ENCODE measurements at regions not wholly inside any gene's neighbourhood (a gene's known extent, or its start where the extent isn't known, plus 50 kb on each side); places are given as distances from the start of the nearest gene placed in this dataset.

DNA sequence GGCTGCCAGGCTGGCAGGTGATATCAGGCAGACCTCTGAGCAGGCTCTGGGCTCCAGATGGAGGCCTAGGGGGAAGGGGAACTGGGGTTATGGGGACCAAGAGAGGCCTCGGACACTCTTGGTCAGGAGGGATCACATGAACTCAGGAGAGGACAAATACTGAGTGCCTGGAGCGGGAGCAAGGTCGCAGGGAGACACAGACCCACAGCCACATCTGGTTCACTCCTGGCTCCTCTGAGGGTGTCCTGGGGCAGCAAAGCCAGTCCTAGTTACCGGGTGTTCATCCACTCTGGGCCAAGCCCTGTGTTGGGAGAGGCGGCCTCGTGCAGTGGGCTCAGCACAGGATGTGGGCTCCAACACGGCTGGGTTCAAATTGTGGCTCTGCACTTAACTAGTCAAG is 239.0 kb downstream of the PTPRU start:
- Histone ChIP-seq H3K27me3 (replicated peaks in 1 of 7) (peaks cover 0 to 69% (median 18%) of the 10 kb centered on the region in 7 donors), H3K9me3 (peaks cover 0 to 5% (median 0%) of the 10 kb centered on the region in 8 donors), H3K27ac (no peak overlapping the region), H3K4me1 (no peaks in the 10 kb centered on the region), H3K36me3 (no peaks in the 10 kb centered on the region), H3K4me3 (no peak overlapping the region)
- DNase-seq = peak; percentile 59
- intact Hi-C loops (cut with DNase I; ENCODE audit: low total_unique reads) = no loop called here
- WGBS, 5 donors = 73 to 82% (median 74%) methylated on average over 7 of the region's 7 CpGs
- TF ChIP-seq POLR2AphosphoS5 (IDR thresholded peaks at IDR 0.05) (no peak), POLR2A (IDR thresholded peaks at IDR 0.05) (no peak)
- TF ChIP-seq, protein P1, sequence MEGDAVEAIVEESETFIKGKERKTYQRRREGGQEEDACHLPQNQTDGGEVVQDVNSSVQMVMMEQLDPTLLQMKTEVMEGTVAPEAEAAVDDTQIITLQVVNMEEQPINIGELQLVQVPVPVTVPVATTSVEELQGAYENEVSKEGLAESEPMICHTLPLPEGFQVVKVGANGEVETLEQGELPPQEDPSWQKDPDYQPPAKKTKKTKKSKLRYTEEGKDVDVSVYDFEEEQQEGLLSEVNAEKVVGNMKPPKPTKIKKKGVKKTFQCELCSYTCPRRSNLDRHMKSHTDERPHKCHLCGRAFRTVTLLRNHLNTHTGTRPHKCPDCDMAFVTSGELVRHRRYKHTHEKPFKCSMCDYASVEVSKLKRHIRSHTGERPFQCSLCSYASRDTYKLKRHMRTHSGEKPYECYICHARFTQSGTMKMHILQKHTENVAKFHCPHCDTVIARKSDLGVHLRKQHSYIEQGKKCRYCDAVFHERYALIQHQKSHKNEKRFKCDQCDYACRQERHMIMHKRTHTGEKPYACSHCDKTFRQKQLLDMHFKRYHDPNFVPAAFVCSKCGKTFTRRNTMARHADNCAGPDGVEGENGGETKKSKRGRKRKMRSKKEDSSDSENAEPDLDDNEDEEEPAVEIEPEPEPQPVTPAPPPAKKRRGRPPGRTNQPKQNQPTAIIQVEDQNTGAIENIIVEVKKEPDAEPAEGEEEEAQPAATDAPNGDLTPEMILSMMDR (IDR thresholded peaks at IDR 0.05 in 8 of 11, conservative IDR thresholded peaks at IDR 0.05 in 3 of 11) = no peak

DNA sequence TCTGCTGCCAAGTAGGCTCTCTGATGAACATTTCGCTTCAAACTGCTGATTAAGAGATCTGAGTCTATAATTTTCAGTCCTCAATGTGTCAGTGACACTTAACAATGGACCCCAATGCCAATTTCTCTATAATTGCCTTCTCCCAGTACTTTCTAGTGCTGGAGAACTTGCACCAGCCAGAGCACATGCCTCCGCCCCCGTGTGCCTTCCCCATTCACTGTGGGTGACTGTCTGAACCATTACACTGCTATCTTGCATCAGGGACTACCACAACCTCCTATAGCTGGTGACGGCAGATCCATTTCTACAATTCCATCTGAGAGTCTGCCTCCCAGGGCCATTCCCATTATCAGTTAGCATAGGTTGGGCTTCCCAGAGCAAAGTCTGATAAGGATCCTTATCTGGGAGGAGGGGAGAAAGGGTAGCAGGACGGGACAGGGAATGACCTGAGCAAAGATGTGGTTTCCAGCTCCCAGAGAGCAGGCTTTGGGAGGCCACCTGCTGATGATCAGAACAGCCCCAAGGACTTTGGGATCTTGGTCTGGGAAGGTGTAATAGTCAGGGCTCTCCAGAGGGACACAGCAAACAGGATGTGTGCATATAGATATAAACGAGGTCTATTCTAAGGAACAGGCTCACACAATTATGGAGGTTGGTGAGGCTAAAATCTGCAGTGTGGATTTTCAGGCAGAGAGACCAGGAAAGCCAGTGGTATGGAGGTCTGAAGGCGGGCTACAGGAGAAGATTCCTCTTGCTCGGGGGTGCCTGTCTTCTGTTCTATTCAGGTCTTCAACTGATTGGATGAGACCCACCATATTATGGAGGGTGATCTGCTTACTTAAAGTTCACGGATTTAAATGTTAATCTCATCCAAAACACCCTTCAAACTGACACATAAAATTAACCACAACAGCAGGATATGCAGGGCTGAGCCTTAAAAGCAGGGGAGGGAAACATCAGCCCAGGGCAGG is 238.2 kb downstream of the PTPRU start:
- Histone ChIP-seq H3K9me3 (no peaks in the 10 kb centered on the region), H3K4me1 (no peaks in the 10 kb centered on the region), H3K27me3 (replicated peaks in 1 of 7) (peaks cover 0 to 63% (median 18%) of the 10 kb centered on the region in 7 donors), H3K36me3 (no peaks in the 10 kb centered on the region), H3K4me3 (no peak overlapping the region), H3K27ac (no peak overlapping the region)
- 53 to 70% (median 66%) methylated on average over 8 to 9 of the region's 9 CpGs for WGBS, 5 donors
- no peak for TF ChIP-seq POLR2A (IDR thresholded peaks at IDR 0.05)
- intact Hi-C loops (cut with DNase I; ENCODE audit: low total_unique reads) = no loop called here
- DNase-seq = no peak

DNA sequence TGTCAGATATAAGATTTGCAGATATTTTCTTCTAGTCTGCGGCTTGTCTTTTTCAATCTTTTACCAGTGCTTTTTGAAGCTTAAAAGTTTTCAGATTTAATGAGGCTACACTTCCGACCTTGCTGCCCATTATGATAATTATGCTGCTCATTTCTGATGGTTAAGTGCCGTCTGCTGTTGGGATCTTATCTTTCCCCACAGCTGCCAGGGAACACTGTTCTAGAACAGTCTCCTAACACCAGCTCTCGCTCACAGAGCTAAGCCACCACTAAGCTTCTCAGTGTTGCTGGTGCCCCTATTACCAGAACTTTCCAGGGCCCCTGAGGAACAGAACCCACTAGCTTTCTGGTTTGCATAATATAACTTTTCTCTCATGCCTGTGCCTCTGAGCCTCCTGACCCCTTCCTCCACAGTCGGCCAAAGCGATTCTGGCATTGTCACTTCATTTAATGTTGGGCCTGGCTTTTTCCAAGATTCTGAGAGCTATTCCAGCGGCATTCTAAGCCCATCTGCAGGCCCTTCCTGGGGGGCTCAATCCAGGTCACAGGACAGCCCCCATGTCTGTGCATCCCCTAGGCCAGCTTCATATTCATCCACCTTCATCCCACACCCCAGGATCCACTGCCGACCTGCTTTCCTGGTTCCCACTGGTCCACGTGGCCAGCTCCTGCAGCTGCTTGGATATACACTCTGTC is 237.0 kb downstream of the PTPRU start:
- H3K27ac ChIP-seq = no peak overlapping the region
- no peaks in the 10 kb centered on the region for H3K36me3 ChIP-seq
- no peaks in the 10 kb centered on the region for H3K9me3 ChIP-seq
- 75 to 87% (median 79%) methylated on average over 9 of the region's 9 CpGs for WGBS, 5 donors
- intact Hi-C loops (cut with DNase I; ENCODE audit: low total_unique reads) = no loop called here
- DNase-seq = peak; percentile 40
- H3K4me1 ChIP-seq = no peaks in the 10 kb centered on the region
- H3K27me3 ChIP-seq (replicated peaks in 1 of 7) = peaks cover 0 to 51% (median 7%) of the 10 kb centered on the region in 7 donors
- TF ChIP-seq, protein P1 (IDR thresholded peaks at IDR 0.05 in 8 of 11, conservative IDR thresholded peaks at IDR 0.05 in 3 of 11) = no peak
- TF ChIP-seq POLR2AphosphoS5 (IDR thresholded peaks at IDR 0.05) (no peak), POLR2A (IDR thresholded peaks at IDR 0.05) (no peak)
- H3K4me3 ChIP-seq = no peak overlapping the region

DNA sequence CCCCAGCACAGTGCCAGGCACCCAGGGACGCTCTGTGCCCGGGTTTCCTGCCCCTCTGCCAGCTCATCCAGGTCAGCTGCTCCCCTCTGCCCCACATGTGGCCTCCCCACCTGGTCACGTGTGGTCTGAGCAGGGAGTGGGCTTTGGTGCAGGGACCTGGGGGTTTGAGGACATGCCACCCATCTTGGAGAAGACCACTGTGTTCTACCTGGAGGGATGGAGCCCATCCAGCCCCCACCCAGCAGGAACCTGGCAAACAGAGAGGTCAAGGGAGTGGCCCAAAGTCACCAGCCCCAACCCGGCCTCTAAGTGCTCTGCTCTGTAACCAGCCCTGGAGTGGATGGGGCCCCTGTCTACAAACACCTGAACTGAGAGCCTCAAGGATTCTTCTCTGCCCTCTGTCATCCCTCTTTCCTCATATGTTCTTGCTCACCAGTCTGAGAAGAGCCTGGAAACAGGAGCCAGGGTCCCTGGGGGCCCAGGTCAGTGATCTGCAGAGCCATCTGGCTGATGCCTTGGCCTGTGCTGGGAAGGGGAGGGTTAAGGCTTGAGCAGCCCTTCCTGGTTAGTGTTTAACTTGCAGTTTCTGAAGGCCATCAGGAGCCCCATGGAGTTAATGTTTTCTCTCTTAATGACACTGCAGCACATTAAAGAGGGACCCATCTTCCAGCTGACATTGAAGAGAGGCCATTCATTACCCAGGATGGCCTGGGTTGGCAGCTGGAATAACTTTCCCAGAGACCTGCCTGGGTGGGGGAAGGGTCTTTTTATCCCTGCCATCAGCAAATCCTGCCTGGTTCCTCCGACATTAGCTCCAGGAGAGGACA is 235.4 kb downstream of the PTPRU start:
- Histone ChIP-seq H3K36me3 (no peaks in the 10 kb centered on the region), H3K4me1 (no peaks in the 10 kb centered on the region), H3K27ac (no peak overlapping the region), H3K4me3 (no peak overlapping the region), H3K9me3 (no peaks in the 10 kb centered on the region), H3K27me3 (replicated peaks in 1 of 7) (peaks cover 0 to 51% (median 0%) of the 10 kb centered on the region in 7 donors)
- 51 to 63% (median 60%) methylated on average over 4 to 5 of the region's 5 CpGs for WGBS, 5 donors
- intact Hi-C loops (cut with DNase I; ENCODE audit: low total_unique reads) = no loop called here
- DNase-seq = peak; percentile 64
- TF ChIP-seq POLR2A (IDR thresholded peaks at IDR 0.05) (no peak), POLR2AphosphoS5 (IDR thresholded peaks at IDR 0.05) (no peak)
- TF ChIP-seq, protein P1 (IDR thresholded peaks at IDR 0.05 in 8 of 11, conservative IDR thresholded peaks at IDR 0.05 in 3 of 11) = no peak

Measured in spleen (tissue), 11 donors.